Activated CD8-positive, alpha-beta memory T cell treated with anti-CD3 and anti-CD28 coated beads, Interleukin-2, amount 50 U/mL, for 4 hours (primary cell): ENCODE measurements at regions not wholly inside any gene's neighbourhood (a gene's known extent, or its start where the extent isn't known, plus 50 kb on each side); places are given as distances from the start of the nearest gene placed in this dataset.
"Not testable (repeated sequence)": the region's sequence is repeated elsewhere in the genome, so short reads cannot be mapped to it uniquely, and the experiment has no call there.

Experiments
- DNase-seq: peaks from one replicate; pipeline ENCODE4 v3.0.0-alpha.2; 2020

GRCh38 chr10:25724241-25724640, 209.8 kb upstream of the MYO3A start:
- DNase-seq: no peak

GRCh38 chr10:25725917-25726716, 207.9 kb upstream of the MYO3A start:
- DNase-seq: no peak

- no peak for DNase-seq
Observed at GRCh38 chr10:25738776-25739175, 195.3 kb upstream of the MYO3A start.

GRCh38 chr10:25743832-25744231, 190.2 kb upstream of the MYO3A start:
- no peak for DNase-seq

GRCh38 chr10:25744574-25744973, 189.5 kb upstream of the MYO3A start:
- no peak for DNase-seq

GRCh38 chr10:25745976-25746375, 188.1 kb upstream of the MYO3A start:
- DNase-seq: no peak

- DNase-seq: no peak
Observed at GRCh38 chr10:25747084-25747483, 186.9 kb upstream of the MYO3A start.

- DNase-seq: no peak
Observed at GRCh38 chr10:25748509-25748908, 185.5 kb upstream of the MYO3A start.

GRCh38 chr10:25753776-25754175, 180.3 kb upstream of the MYO3A start:
- DNase-seq: no peak

- not testable (repeated sequence) for DNase-seq
Observed at GRCh38 chr10:25755874-25756273, 178.2 kb upstream of the MYO3A start.

- no peak for DNase-seq
Observed at GRCh38 chr10:25756784-25757183, 177.2 kb upstream of the MYO3A start.

- no peak for DNase-seq
Observed at GRCh38 chr10:25758041-25758457, 176.0 kb upstream of the MYO3A start.

- no peak for DNase-seq
Observed at GRCh38 chr10:25758511-25758910, 175.5 kb upstream of the MYO3A start.

GRCh38 chr10:25761937-25762336, 172.1 kb upstream of the MYO3A start:
- no peak for DNase-seq

GRCh38 chr10:25766213-25766612, 167.8 kb upstream of the MYO3A start:
- no peak for DNase-seq

- DNase-seq: no peak
Observed at GRCh38 chr10:25766687-25767221, 167.3 kb upstream of the MYO3A start.

GRCh38 chr10:25768167-25768566, 165.9 kb upstream of the MYO3A start:
- no peak for DNase-seq

GRCh38 chr10:25778646-25779045, 155.4 kb upstream of the MYO3A start:
- no peak for DNase-seq

- no peak for DNase-seq
Observed at GRCh38 chr10:25786161-25786560, 147.9 kb upstream of the MYO3A start.

- no peak for DNase-seq
Observed at GRCh38 chr10:25786899-25787298, 147.1 kb upstream of the MYO3A start.

GRCh38 chr10:25797888-25798429, 136.1 kb upstream of the MYO3A start:
- DNase-seq: no peak

- DNase-seq: no peak
Observed at GRCh38 chr10:25804505-25804904, 129.5 kb upstream of the MYO3A start.

- no peak for DNase-seq
Observed at GRCh38 chr10:25805986-25806385, 128.0 kb upstream of the MYO3A start.

- no peak for DNase-seq
Observed at GRCh38 chr10:25808372-25808771, 125.7 kb upstream of the MYO3A start.
